ENCODE measurements at regions not wholly inside any gene's neighbourhood (a gene's known extent, or its start where the extent isn't known, plus 50 kb on each side); places are given as distances from the start of the nearest gene placed in this dataset.

- CTCF ChIA-PET (ENCODE audit: low intra/inter-chr PET ratio) = no interaction called here
- BruUV-seq (replicated peaks) = no TSS peak
- Histone ChIP-seq H3K27me3 (ENCODE audit: control insufficient read depth in 2 of 2, insufficient read depth in 2 of 2, low read length in 2 of 2) (no peaks in the 10 kb centered on the region), H4K20me1 (replicated peaks; ENCODE audit: control insufficient read depth, insufficient read depth, low read length) (no peaks in the 10 kb centered on the region), H3K9me1 (ENCODE audit: control insufficient read depth, insufficient read depth, low read length) (no peaks in the 10 kb centered on the region), H3K36me3 (ENCODE audit: control insufficient read depth, insufficient read depth, low read length) (no peaks in the 10 kb centered on the region), H3K4me1 (replicated peaks in 1 of 2; ENCODE audit: control insufficient read depth in 2 of 2, insufficient read depth in 2 of 2, low read length in 2 of 2) (no peaks in the 10 kb centered on the region), H3K4me3 (no peak overlapping the region), H3K27ac (ENCODE audit: extremely low read depth, low read depth, low read length) (no peak overlapping the region), H3K9me3 (replicated peaks; ENCODE audit: control insufficient read depth, insufficient read depth, low read depth, low read length) (no peaks in the 10 kb centered on the region), H2AFZ (ENCODE audit: low read depth, low read length) (no peak overlapping the region), H3K4me2 (ENCODE audit: insufficient read depth, low read length) (no peak overlapping the region), H3K9ac (ENCODE audit: insufficient read depth in 1 of 2, low read depth in 2 of 2, low read length in 2 of 2) (no peak overlapping the region), H3K79me2 (ENCODE audit: control insufficient read depth, insufficient read depth, low read length) (no peaks in the 10 kb centered on the region)
- ATAC-seq (no peak), FAIRE-seq (no peak), DNase-seq (ENCODE audit: extremely low read depth in 1 of 4, low spot score in 3 of 4) (no peak)
- POLR2A ChIA-PET = no interaction called here
- in situ Hi-C loops (cut with MboI) (no loop called here), intact Hi-C loops (cut with micrococcal nuclease) (no loop called here)
- WGBS (ENCODE audit: insufficient coverage, low coverage, missing lambda C conversion rate) = 4% methylated on average over 28 of the region's 29 CpGs
- TF ChIP-seq COPS2 (conservative IDR thresholded peaks at IDR 0.05) = no peak
- TF ChIP-seq C11orf30 (IDR thresholded peaks at IDR 0.05; ENCODE audit: low read depth) = no peak
- no peak for TF ChIP-seq PRMT5 (CRISPR knock-in tag; IDR thresholded peaks at IDR 0.05)
- TF ChIP-seq MGA (IDR thresholded peaks at IDR 0.05) = no peak
- TF ChIP-seq CCNT2 (IDR thresholded peaks at IDR 0.05; ENCODE audit: borderline replicate concordance, extremely low read depth, insufficient read length, low read depth, low read length) = no peak
- TF ChIP-seq HMG20A (CRISPR knock-in tag; conservative IDR thresholded peaks at IDR 0.05) = no peak
- TF ChIP-seq ATF3 (IDR thresholded peaks at IDR 0.05) = no peak
- no peak for TF ChIP-seq ATF3 (CRISPR knock-in tag; conservative IDR thresholded peaks at IDR 0.05)
These were observed 2114.6 kb downstream of the TP53TG3F start for GRCh38 chr16:35574011-35574410.

Measured in K562 (cell line).